Stomach (tissue), 4 donors: ENCODE measurements at regions not wholly inside any gene's neighbourhood (a gene's known extent, or its start where the extent isn't known, plus 50 kb on each side); places are given as distances from the start of the nearest gene placed in this dataset.

Experiments used
- CTCF ChIP-seq, 7 experiments: fragments of 450-650 bp in 4 of 7; fragments of 200-600 bp in 3 of 7; sonication (generic) in 3 of 7; IDR thresholded peaks; one replicate each; pipeline ENCODE4 v1.5.1; 2016 to 2019; ENCODE audit warnings: antibody characterized with exemption in 7 of 7, control low read depth in 2 of 7, mild to moderate bottlenecking in 1 of 7
- EP300 ChIP-seq: sonication (generic); formaldehyde crosslinking; IDR thresholded peaks from one replicate; pipeline ENCODE4 v1.6.1; 2017; ENCODE audit warnings: antibody characterized with exemption
- POLR2A ChIP-seq, 4 donors: fragments of 450-650 bp; IDR thresholded peaks; one replicate each; pipeline ENCODE4 v1.6.1; 2016; ENCODE audit warnings: antibody characterized with exemption in 4 of 4, control low read depth in 2 of 4, mild to moderate bottlenecking in 1 of 4, moderate library complexity in 1 of 4
- POLR2AphosphoS5 ChIP-seq, 3 donors: sonication (generic); formaldehyde crosslinking; IDR thresholded peaks; one replicate each; pipeline ENCODE4 v1.6.1; 2016; ENCODE audit warnings: antibody characterized with exemption in 3 of 3

GRCh38 chr13:74703855-74704387, 569.7 kb upstream of the KLF12 start:
- TF ChIP-seq POLR2A (IDR thresholded peaks at IDR 0.05) (no peak), CTCF (IDR thresholded peaks at IDR 0.05) (no peak), EP300 (no peak), POLR2AphosphoS5 (IDR thresholded peaks at IDR 0.05) (no peak)
